ENCODE measurements at regions not wholly inside any gene's neighbourhood (a gene's known extent, or its start where the extent isn't known, plus 50 kb on each side); places are given as distances from the start of the nearest gene placed in this dataset.

- POLR2A ChIA-PET, result no interaction called here
- DNase-seq, result no peak
- peaks cover 5% of the 10 kb centered on the region for H3K4me1 Mint-ChIP-seq
- CTCF ChIA-PET, result no interaction called here
- peaks cover 3% of the 10 kb centered on the region for H3K9me3 Mint-ChIP-seq
- peaks cover 2% of the 10 kb centered on the region for H3K27me3 Mint-ChIP-seq
- H3K27ac Mint-ChIP-seq, result no peak overlapping the region
- H3K36me3 Mint-ChIP-seq (ENCODE audit: low read depth), result no peaks in the 10 kb centered on the region
- H3K4me3 Mint-ChIP-seq, result no peak overlapping the region
These were observed 202.3 kb upstream of the CDKN3 start for GRCh38 chr14:54194501-54194900.

DNA sequence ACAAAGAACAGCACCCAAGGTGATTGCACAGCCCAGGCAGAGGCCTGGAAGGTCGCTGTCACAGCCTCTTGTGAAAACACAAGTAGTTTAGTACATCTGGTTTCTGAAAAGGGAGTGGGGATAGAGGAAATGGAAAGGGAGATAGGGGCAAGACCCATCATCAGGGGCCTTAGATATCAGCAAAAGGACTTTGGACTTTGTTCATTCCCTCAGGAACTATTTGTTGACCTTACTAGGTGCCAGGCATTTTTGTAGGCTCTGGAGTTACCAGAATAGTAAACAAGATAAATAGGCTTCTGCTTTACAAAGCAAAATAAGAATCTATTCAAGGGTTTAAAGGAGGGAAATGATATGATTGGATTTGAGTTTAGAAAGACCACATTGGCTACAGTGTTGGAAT lies 199.4 kb upstream of the CDKN3 start:
- Mint-ChIP-seq H3K36me3 (ENCODE audit: low read depth) (no peaks in the 10 kb centered on the region), H3K27me3 (peaks cover 2% of the 10 kb centered on the region), H3K9me3 (peaks cover 3% of the 10 kb centered on the region), H3K4me3 (no peak overlapping the region), H3K4me1 (no peaks in the 10 kb centered on the region), H3K27ac (no peak overlapping the region)
- ChIA-PET POLR2A (no interaction called here), CTCF (no interaction called here)
- DNase-seq, result no peak

- no peaks in the 10 kb centered on the region for H3K36me3 Mint-ChIP-seq (ENCODE audit: low read depth)
- POLR2A ChIA-PET, result interaction anchor here (0.6 to 0.7 kb wide), 2 partner anchors 22 to 113 kb away, joined by 3 to 5 read pairs; no protein-coding TSS in a partner anchor
- no peak overlapping the region for H3K27ac Mint-ChIP-seq
These were observed 196.1 kb upstream of the CDKN3 start for GRCh38 chr14:54200726-54201125.

DNA sequence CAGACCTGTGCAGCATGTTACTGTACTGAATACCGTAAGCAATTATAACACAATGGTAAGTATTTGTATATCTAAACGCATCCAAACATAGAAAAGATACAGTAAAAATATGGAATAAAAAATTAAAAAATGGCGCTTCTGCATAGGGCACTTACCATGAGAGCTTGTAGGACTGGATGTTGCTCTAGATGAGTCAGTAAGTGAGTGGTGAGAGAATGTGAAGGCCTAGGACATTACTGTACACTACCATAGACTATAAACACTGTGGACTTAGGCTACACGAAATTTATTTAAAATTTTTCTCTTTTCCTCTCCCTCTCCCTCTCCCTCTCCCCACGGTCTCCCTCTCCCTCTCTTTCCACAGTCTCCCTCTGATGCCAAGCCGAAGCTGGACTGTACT lies 194.5 kb upstream of the CDKN3 start:
- POLR2A ChIA-PET, result no interaction called here
- peaks cover 4% of the 10 kb centered on the region for H3K27me3 Mint-ChIP-seq

More at GRCh38 chr14:54200726-54201125, 196.1 kb upstream of the CDKN3 start:
- Mint-ChIP-seq H3K4me1 (no peaks in the 10 kb centered on the region), H3K9me3 (peaks cover 3% of the 10 kb centered on the region), H3K27me3 (peaks cover 2% of the 10 kb centered on the region), H3K4me3 (no peak overlapping the region)
- CTCF ChIA-PET, result no interaction called here
- no peak for DNase-seq

DNA sequence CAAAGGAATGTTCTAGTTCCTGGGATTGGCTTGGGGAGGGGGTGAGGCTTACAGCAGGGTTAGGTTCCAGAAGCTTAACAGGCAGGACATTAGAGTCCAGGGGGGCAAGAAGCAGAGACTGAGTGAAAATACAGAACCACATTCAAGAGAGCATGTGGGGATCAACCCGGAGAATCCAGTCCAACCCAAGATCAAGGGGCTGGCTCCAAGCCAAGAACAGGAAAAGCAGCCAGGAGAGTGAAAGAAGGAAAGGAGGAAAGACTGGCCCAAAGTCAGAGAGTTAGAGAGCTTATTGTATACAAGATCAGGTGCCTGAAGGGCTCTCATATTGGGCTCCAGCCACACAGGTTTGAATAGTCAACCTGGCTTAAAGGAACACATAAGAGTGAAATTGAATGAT lies 190.3 kb upstream of the CDKN3 start:
- peaks cover 16% of the 10 kb centered on the region for H3K27me3 Mint-ChIP-seq
- no peak overlapping the region for H3K4me3 Mint-ChIP-seq
- POLR2A ChIA-PET, result no interaction called here
- H3K27ac Mint-ChIP-seq, result no peak overlapping the region
- CTCF ChIA-PET, result no interaction called here
- no peak for DNase-seq
- no peaks in the 10 kb centered on the region for H3K4me1 Mint-ChIP-seq
- H3K9me3 Mint-ChIP-seq, result no peaks in the 10 kb centered on the region
- H3K36me3 Mint-ChIP-seq (ENCODE audit: low read depth), result no peaks in the 10 kb centered on the region

More for the DNA sequence above, 194.5 kb upstream of the CDKN3 start:
- H3K36me3 Mint-ChIP-seq (ENCODE audit: low read depth), result no peaks in the 10 kb centered on the region
- peaks cover 3% of the 10 kb centered on the region for H3K9me3 Mint-ChIP-seq
- H3K27ac Mint-ChIP-seq, result no peak overlapping the region
- H3K4me1 Mint-ChIP-seq, result no peaks in the 10 kb centered on the region
- no peak for DNase-seq
- CTCF ChIA-PET, result no interaction called here
- H3K4me3 Mint-ChIP-seq, result no peak overlapping the region

DNA sequence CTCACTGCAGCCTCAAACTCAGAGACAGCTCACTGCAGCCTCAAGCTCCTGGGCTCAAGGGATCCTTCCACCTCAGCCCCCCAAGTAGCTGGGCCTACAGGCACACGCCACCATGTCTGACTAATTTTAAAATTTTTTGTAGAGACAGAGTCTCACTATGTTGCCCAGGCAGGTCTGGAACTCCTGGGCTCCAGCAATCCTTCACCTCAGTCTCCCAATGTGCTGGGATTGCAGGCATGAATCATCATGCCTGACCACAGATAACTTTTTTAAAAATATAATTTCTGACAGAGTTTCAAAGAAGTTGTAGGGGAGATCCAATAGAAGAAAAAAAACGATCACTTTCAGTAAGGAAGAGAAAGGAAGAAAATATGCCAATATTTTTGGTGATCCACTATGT lies 189.7 kb upstream of the CDKN3 start:
- CTCF ChIA-PET, result no interaction called here
- Mint-ChIP-seq H3K9me3 (no peaks in the 10 kb centered on the region), H3K27me3 (peaks cover 20% of the 10 kb centered on the region), H3K36me3 (ENCODE audit: low read depth) (no peaks in the 10 kb centered on the region), H3K4me1 (no peaks in the 10 kb centered on the region), H3K27ac (no peak overlapping the region), H3K4me3 (no peak overlapping the region)
- POLR2A ChIA-PET, result no interaction called here
- no peak for DNase-seq

GRCh38 chr14:54207476-54208462 lies 189.0 kb upstream of the CDKN3 start:
- Mint-ChIP-seq H3K9me3 (no peaks in the 10 kb centered on the region), H3K36me3 (ENCODE audit: low read depth) (no peaks in the 10 kb centered on the region), H3K27me3 (peaks cover 20% of the 10 kb centered on the region), H3K4me3 (no peak overlapping the region), H3K27ac (no peak overlapping the region), H3K4me1 (no peaks in the 10 kb centered on the region)
- no peak for DNase-seq
- POLR2A ChIA-PET, result no interaction called here
- CTCF ChIA-PET, result no interaction called here

- CTCF ChIA-PET, result no interaction called here
- no peaks in the 10 kb centered on the region for H3K36me3 Mint-ChIP-seq (ENCODE audit: low read depth)
- POLR2A ChIA-PET, result no interaction called here
- no peak overlapping the region for H3K27ac Mint-ChIP-seq
- DNase-seq, result no peak
- peaks cover 20% of the 10 kb centered on the region for H3K27me3 Mint-ChIP-seq
- H3K9me3 Mint-ChIP-seq, result no peaks in the 10 kb centered on the region
- H3K4me3 Mint-ChIP-seq, result no peak overlapping the region
- no peaks in the 10 kb centered on the region for H3K4me1 Mint-ChIP-seq
These were observed 188.1 kb upstream of the CDKN3 start for GRCh38 chr14:54208751-54209150.

- Mint-ChIP-seq H3K36me3 (ENCODE audit: low read depth) (no peaks in the 10 kb centered on the region), H3K9me3 (no peaks in the 10 kb centered on the region), H3K4me1 (no peaks in the 10 kb centered on the region), H3K27ac (no peak overlapping the region), H3K27me3 (peaks cover 20% of the 10 kb centered on the region), H3K4me3 (no peak overlapping the region)
- ChIA-PET CTCF (no interaction called here), POLR2A (no interaction called here)
- no peak for DNase-seq
These were observed 187.1 kb upstream of the CDKN3 start for GRCh38 chr14:54209511-54210250.

DNA sequence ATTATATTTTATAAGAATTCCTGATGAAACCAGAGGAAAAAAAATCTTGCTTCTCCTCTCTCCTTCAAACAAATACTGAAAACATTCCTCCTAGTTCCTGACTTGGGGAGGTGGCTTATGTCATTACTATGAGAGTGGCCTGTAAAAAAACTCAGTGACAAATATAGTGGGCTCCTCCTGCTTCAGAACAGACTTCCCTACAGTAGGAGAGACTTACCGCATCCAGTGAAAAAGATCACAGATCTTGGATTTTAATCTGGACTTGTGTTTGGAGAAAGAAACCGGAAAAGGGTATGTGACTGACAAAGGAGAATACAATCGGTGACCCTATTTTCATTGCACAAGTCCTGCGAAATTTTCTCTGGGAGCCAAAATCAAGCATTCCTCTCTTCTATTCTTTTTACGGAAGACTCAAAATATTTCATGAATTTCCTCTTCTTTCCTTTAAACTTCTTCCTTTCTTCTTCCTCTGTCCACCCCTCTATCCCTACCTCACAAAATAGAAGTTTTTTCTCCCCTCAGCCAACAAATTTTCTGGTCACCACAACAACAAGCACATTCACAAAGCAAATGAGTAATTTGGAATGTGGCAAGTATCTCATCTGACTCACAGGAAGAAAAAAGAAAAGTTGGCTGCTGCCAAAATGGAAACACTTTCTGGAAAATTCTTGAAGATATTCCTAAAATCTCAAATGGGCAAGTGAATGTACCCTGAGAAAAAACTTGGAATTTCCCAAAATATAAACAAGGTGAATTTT lies 185.1 kb upstream of the CDKN3 start:
- no peaks in the 10 kb centered on the region for H3K9me3 Mint-ChIP-seq
- CTCF ChIA-PET, result no interaction called here
- H3K4me3 Mint-ChIP-seq, result no peak overlapping the region
- POLR2A ChIA-PET, result no interaction called here
- no peak for DNase-seq
- H3K4me1 Mint-ChIP-seq, result peaks cover under 1% of the 10 kb centered on the region
- no peak overlapping the region for H3K27ac Mint-ChIP-seq
- H3K36me3 Mint-ChIP-seq (ENCODE audit: low read depth), result no peaks in the 10 kb centered on the region
- H3K27me3 Mint-ChIP-seq, result peaks cover 26% of the 10 kb centered on the region

- CTCF ChIA-PET, result no interaction called here
- no peak overlapping the region for H3K4me3 Mint-ChIP-seq
- no peaks in the 10 kb centered on the region for H3K36me3 Mint-ChIP-seq (ENCODE audit: low read depth)
- no peak overlapping the region for H3K27ac Mint-ChIP-seq
- peaks cover 3% of the 10 kb centered on the region for H3K4me1 Mint-ChIP-seq
- no peak for DNase-seq
- POLR2A ChIA-PET, result no interaction called here
- H3K27me3 Mint-ChIP-seq, result peaks cover 40% of the 10 kb centered on the region
- H3K9me3 Mint-ChIP-seq, result no peaks in the 10 kb centered on the region
These were observed 183.3 kb upstream of the CDKN3 start for GRCh38 chr14:54213536-54213935.

- Mint-ChIP-seq H3K27ac (no peak overlapping the region), H3K36me3 (ENCODE audit: low read depth) (no peaks in the 10 kb centered on the region), H3K27me3 (peaks cover 58% of the 10 kb centered on the region), H3K9me3 (no peaks in the 10 kb centered on the region), H3K4me1 (peaks cover 10% of the 10 kb centered on the region), H3K4me3 (no peak overlapping the region)
- DNase-seq, result no peak
- ChIA-PET POLR2A (no interaction called here), CTCF (no interaction called here)
These were observed 180.0 kb upstream of the CDKN3 start for GRCh38 chr14:54216827-54217226.

Measured in activated CD4-positive, alpha-beta T cell treated with anti-CD3 and anti-CD28 coated beads, Interleukin-2, amount 10 ng/mL, durations not matched to agents 7 days and 5 days (primary cell).